Large intestine (tissue), 3 donors: ENCODE measurements at regions not wholly inside any gene's neighbourhood (a gene's known extent, or its start where the extent isn't known, plus 50 kb on each side); places are given as distances from the start of the nearest gene placed in this dataset.

Experiments
- DNase-seq, 2 donors: peaks; one replicate each; pipeline versions ENCODE4 v3.0.0 to v3.0.0-alpha.2; 2013
- H3K27ac ChIP-seq: one replicate; pipeline ENCODE4 v1.5.1; 2013; ENCODE audit warnings: low read length
- H3K27me3 ChIP-seq: 2 replicates; pipeline ENCODE4 v1.6.1; 2013; ENCODE audit warnings: low read length; ENCODE audit not compliant: control insufficient read depth, insufficient read depth
- H3K36me3 ChIP-seq: 2 replicates; pipeline ENCODE4 v1.6.1; 2013; ENCODE audit warnings: low read length; ENCODE audit not compliant: control insufficient read depth, insufficient read depth
- H3K4me1 ChIP-seq: one replicate; pipeline ENCODE4 v1.6.1; 2013; ENCODE audit warnings: low read length; ENCODE audit not compliant: control insufficient read depth, insufficient read depth
- H3K4me3 ChIP-seq: one replicate; pipeline ENCODE4 v1.5.1; 2013; ENCODE audit warnings: low read length
- H3K9me3 ChIP-seq: one replicate; pipeline ENCODE4 v1.6.1; 2013; ENCODE audit warnings: mild to moderate bottlenecking, low read depth, low read length, moderate library complexity; ENCODE audit not compliant: control insufficient read depth
- WGBS: methylation state at CpG from one replicate; pipeline ENCODE4 v1.1.5; 2013; ENCODE audit warnings: low lambda C conversion rate; ENCODE audit not compliant: insufficient coverage; 5-methylcytosine and 5-hydroxymethylcytosine counted together

- H3K27ac ChIP-seq: no peak overlapping the region
- H3K27me3 ChIP-seq: no peaks in the 10 kb centered on the region
- H3K9me3 ChIP-seq: no peaks in the 10 kb centered on the region
- DNase-seq: no peak
- H3K36me3 ChIP-seq: no peaks in the 10 kb centered on the region
- no peak overlapping the region for H3K4me3 ChIP-seq
- no peaks in the 10 kb centered on the region for H3K4me1 ChIP-seq
Measured at GRCh38 chrX:106356580-106356979, 188.5 kb downstream of the PWWP3B start.

- H3K4me3 ChIP-seq: no peak overlapping the region
- H3K27ac ChIP-seq: no peak overlapping the region
- no peaks in the 10 kb centered on the region for H3K4me1 ChIP-seq
- no peaks in the 10 kb centered on the region for H3K9me3 ChIP-seq
- WGBS: no CpG with 5 or more reads among the region's 5 CpGs
- DNase-seq: no peak
- no peaks in the 10 kb centered on the region for H3K36me3 ChIP-seq
- H3K27me3 ChIP-seq: no peaks in the 10 kb centered on the region
Measured at GRCh38 chrX:106363214-106363613, 195.1 kb downstream of the PWWP3B start.

DNA sequence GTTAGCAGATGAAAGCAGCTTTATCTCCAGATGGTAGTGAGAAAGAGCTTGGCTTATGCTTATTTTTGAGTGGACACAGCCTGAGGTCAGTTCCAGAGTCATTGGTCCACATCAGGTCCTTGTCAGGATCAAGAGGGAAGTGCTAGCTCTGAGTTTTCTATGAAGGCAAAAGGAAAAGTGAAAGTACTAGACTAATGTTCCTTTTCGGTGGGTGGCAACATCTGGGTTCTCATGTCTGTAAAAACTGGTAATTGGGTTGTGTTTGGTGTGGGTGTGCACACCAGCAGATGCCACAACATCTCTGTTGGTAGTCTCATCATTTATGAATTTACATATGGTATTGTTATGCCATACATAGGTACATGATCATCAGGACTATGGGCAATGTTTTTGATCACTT lies 210.5 kb downstream of the PWWP3B start:
- no peak overlapping the region for H3K4me3 ChIP-seq
- H3K27me3 ChIP-seq: no peaks in the 10 kb centered on the region
- H3K9me3 ChIP-seq: no peaks in the 10 kb centered on the region
- H3K27ac ChIP-seq: no peak overlapping the region
- no peaks in the 10 kb centered on the region for H3K4me1 ChIP-seq
- no CpG with 5 or more reads among the region's 1 CpG for WGBS
- DNase-seq: no peak
- H3K36me3 ChIP-seq: no peaks in the 10 kb centered on the region

DNA sequence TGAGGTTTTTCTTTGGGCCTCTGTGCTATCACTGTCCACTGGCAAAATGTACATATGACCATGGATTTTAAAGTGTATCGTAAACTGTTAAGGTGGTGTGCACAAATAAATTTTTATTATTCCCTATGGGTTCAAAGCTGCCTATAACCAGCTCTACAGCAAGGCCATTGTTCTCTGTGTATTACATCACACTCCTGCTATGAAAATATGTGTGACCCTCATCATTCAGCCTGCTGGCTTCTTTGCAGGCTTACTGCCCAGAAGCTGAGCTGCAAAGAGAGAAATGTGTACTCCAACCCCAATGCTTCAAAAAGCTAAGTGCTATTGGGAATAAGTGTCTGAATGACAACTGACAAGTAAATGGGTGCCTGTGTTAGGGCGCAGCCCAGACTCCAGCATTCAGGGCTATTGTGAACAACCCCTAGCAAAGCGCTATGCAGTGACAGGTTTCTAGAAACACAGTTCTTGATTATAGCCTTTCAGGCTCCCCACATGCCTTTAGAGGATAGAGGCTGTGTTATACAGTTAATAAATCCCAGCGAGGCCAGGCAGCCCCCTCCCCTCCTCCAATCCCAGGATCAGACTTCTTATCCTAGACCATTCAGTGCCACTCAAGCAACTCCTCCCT lies 220.4 kb upstream of the RADX start:
- Histone ChIP-seq H3K4me1 (no peaks in the 10 kb centered on the region), H3K9me3 (no peaks in the 10 kb centered on the region), H3K36me3 (no peaks in the 10 kb centered on the region), H3K4me3 (no peak overlapping the region), H3K27ac (no peak overlapping the region), H3K27me3 (no peaks in the 10 kb centered on the region)
- peak in 1 of 2 donors; percentile 26 for DNase-seq
- WGBS: no CpG with 5 or more reads among the region's 4 CpGs

- Histone ChIP-seq H3K27ac (no peak overlapping the region), H3K4me1 (no peaks in the 10 kb centered on the region), H3K4me3 (no peak overlapping the region), H3K36me3 (no peaks in the 10 kb centered on the region), H3K27me3 (no peaks in the 10 kb centered on the region), H3K9me3 (no peaks in the 10 kb centered on the region)
- no CpG with 5 or more reads among the region's 1 CpG for WGBS
- DNase-seq: no peak
Measured at GRCh38 chrX:106392346-106392745, 219.4 kb upstream of the RADX start.

DNA sequence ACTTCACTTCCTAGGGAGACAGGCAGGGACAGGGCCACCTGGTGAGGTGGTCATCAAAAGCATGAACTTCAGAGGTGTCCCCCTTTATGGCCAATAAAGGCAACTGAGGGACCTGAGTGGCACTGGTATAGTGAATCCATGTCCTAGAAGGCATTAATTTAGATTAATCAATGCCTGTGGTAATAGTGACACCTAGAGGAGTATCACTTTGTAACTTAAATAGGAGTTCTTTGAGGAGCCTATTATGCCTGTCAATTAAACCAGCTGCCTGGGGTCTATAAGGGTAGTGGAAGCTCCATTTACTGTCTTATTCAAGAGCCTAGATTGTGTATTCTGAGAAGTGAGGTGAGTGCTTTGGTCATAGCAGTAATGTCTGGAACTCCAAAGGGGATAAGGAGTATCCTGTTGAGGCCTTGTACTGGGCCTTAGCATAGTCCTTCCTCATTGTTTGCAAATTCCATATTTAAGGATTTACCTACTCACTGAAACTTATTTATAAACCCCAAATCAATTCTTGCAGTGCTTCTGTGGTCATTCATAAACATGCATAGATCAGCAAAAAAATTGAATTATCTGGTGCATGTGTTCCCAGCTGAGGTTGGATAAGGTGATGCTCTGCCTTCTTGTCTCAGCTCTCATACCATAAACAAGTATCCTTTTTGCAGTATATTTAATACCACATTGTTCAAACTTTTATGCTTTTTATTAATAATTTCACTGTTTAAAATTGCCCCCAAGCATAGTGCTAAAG lies 213.8 kb upstream of the RADX start:
- no peak for DNase-seq

DNA sequence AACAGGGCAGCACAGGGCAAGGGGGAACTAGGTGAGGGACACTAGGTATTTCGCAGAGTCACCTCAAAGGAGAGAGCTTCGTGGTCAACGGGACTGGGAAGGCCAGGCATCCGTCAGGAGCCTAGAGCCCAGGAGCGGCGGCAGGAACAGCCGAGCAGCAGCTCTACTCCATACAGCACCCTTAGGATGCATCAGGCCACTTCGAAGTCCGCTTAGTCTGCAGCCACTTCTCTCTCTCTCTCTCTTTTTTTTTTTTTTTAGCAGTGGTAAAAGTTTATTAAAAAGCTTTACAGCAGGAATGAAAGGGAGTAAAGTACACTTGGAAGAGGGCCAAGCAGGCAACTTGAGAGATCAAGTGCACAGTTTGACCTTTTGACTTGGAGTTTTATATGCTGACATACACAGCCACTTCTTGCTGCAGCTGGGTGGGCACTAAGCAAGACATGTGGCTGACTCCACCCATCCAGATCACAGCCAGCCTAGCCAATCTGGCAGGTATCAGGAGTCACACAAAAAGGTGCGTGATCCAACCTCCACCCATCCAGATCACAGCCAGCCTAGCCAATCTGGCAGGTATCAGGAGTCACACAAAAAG lies 209.7 kb upstream of the RADX start:
- no peaks in the 10 kb centered on the region for H3K9me3 ChIP-seq
- WGBS: no CpG with 5 or more reads among the region's 10 CpGs
- no peaks in the 10 kb centered on the region for H3K27me3 ChIP-seq
- H3K4me1 ChIP-seq: peaks cover 27% of the 10 kb centered on the region
- H3K27ac ChIP-seq: peak overlapping the region; percentile 58
- no peak overlapping the region for H3K4me3 ChIP-seq
- no peaks in the 10 kb centered on the region for H3K36me3 ChIP-seq
- DNase-seq: peak; percentile 56 to 80

More for the DNA sequence above, 213.8 kb upstream of the RADX start:
- H3K9me3 ChIP-seq: no peaks in the 10 kb centered on the region
- H3K4me1 ChIP-seq: peaks cover 16% of the 10 kb centered on the region
- H3K4me3 ChIP-seq: no peak overlapping the region
- no peaks in the 10 kb centered on the region for H3K36me3 ChIP-seq
- H3K27ac ChIP-seq: no peak overlapping the region
- H3K27me3 ChIP-seq: no peaks in the 10 kb centered on the region

DNA sequence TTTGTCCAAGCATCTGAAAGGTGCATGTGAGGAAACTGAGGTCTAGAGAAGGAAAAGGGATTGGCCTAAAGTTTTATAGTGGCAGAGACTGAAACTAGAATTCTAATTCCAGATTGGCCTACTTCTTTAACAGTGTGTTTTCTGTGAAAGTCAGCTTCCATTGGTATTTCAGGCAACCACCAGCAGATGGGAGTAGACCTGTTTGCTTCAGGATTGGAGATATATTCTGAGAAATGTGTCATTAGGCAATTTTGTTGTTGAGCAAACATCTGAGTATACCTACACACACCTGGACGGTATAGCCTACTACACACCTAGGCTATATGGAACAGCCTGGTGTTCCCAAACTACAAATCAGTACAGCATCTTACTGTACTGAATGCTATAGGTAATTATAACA lies 207.3 kb upstream of the RADX start:
- no peaks in the 10 kb centered on the region for H3K27me3 ChIP-seq
- DNase-seq: peak in 1 of 2 donors; percentile 16
- WGBS: no CpG with 5 or more reads among the region's 1 CpG

DNA sequence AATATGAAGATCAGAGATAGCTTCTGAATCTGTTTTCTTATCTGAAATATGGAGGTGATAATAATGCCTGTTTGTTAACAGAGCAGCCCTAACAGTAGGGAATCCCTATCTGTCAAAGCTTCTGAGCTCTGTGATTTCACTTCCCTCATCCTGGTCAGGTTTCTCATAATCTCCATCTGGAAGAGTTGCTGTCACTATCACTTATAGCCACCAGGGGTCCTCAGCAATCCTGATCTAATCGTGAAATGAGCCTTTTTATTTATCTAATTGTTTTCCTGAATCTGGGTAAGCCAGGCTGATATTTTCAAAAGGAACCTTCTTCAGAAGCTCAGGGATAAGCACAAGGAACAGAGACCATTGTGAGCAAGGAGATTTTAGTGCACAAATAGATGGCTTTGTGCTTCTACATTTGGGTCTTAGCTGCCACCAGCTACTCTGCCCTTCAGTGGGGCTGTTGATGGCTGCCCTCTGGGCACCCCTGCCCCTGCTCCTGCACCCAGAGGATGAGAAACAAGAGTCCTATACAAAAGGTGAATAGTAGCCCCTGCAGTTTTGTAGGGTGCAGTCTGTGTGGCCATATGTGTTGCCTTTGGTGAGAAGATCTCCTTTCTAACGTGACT lies 196.4 kb upstream of the RADX start:
- Histone ChIP-seq H3K27me3 (no peaks in the 10 kb centered on the region), H3K4me1 (no peaks in the 10 kb centered on the region), H3K27ac (no peak overlapping the region), H3K36me3 (no peaks in the 10 kb centered on the region), H3K4me3 (no peak overlapping the region), H3K9me3 (no peaks in the 10 kb centered on the region)
- DNase-seq: no peak
- WGBS: no CpG with 5 or more reads among the region's 2 CpGs

More for the DNA sequence above, 207.3 kb upstream of the RADX start:
- Histone ChIP-seq H3K9me3 (no peaks in the 10 kb centered on the region), H3K4me1 (peaks cover 27% of the 10 kb centered on the region), H3K27ac (peak overlapping the region; percentile 58), H3K4me3 (no peak overlapping the region), H3K36me3 (no peaks in the 10 kb centered on the region)

DNA sequence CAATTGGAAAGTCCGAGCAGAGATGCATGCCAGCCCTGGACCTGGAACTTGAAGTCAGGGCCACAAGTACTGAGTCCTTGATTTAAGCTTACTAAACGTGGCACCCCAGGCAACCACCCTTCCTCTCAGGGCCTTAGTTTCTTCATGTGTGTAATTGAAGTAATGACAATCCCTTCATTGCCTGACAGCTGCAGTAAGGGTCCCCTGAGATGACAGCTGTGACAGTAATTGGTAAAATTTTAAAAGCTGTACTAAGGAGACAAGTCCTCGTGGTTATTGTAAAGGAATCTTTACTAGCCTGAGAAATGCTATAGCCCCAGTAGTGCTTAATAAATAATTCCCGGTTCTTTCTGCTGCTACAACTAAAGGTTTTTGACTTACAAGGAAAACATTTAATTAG lies 175.1 kb upstream of the RADX start:
- no peak overlapping the region for H3K27ac ChIP-seq
- H3K4me3 ChIP-seq: no peak overlapping the region
- no peak for DNase-seq
- no peaks in the 10 kb centered on the region for H3K27me3 ChIP-seq
- no CpG with 5 or more reads among the region's 4 CpGs for WGBS
- no peaks in the 10 kb centered on the region for H3K36me3 ChIP-seq
- no peaks in the 10 kb centered on the region for H3K4me1 ChIP-seq
- H3K9me3 ChIP-seq: no peaks in the 10 kb centered on the region
